ENCODE measurements at regions not wholly inside any gene's neighbourhood (a gene's known extent, or its start where the extent isn't known, plus 50 kb on each side); places are given as distances from the start of the nearest gene placed in this dataset.

DNA sequence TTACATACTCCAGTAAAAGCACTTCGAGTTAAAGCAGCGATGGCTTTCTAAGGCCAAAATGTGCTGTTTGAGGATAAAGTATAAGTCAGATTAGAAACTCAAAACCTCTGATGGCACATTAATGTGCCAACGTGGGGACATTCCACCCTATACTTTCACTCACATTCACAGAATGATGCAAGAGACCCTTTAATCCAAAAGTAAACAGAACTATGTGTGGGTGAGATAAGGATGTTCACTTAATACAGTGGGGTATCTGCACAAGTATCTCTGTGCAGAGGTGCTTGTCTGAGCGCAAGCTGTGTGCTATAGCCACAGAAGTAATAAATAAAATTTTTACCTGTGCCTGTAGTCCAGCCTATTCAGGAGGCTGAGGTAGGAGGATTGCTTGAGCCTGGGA, 100.3 kb upstream of the CHL1 start:
- DNase-seq = no peak
- TF ChIP-seq CTCF (conservative IDR thresholded peaks at IDR 0.05) = no peak
- H3K36me3 Mint-ChIP-seq (ENCODE audit: low read depth) = no peaks in the 10 kb centered on the region
- H3K4me1 Mint-ChIP-seq = no peaks in the 10 kb centered on the region
- no peaks in the 10 kb centered on the region for H3K9me3 Mint-ChIP-seq
- H3K4me3 Mint-ChIP-seq = no peak overlapping the region
- Histone ChIP-seq H3K9ac (ENCODE audit: extremely low read depth, low read length, poor library complexity, severe bottlenecking) (no peak overlapping the region), H3K27ac (ENCODE audit: low read depth, low read length) (no peak overlapping the region), H3K36me3 (ENCODE audit: control insufficient read depth, insufficient read depth, low read length) (no peaks in the 10 kb centered on the region), H3K9me3 (ENCODE audit: control insufficient read depth, low read length) (peaks cover 91% of the 10 kb centered on the region), H3K4me3 (ENCODE audit: low read length) (no peak overlapping the region), H3K27me3 (ENCODE audit: control insufficient read depth, insufficient read depth, low read length, poor library complexity, severe bottlenecking) (no peaks in the 10 kb centered on the region), H3K4me1 (ENCODE audit: control insufficient read depth, insufficient read depth, low read length) (no peaks in the 10 kb centered on the region)
- no peak overlapping the region for H3K27ac Mint-ChIP-seq
- 72% methylated on average over 3 of the region's 4 CpGs; no CpG with 5 or more reads in 1 of the 2 experiments for WGBS, 2 experiments (ENCODE audit: insufficient coverage in 1 of 2, insufficient read length in 1 of 2)
- H3K27me3 Mint-ChIP-seq (ENCODE audit: insufficient read depth) = no peaks in the 10 kb centered on the region

GRCh38 chr3:97417-98258, 98.9 kb upstream of the CHL1 start:
- H3K36me3 Mint-ChIP-seq (ENCODE audit: low read depth) = no peaks in the 10 kb centered on the region
- no peak overlapping the region for H3K27ac Mint-ChIP-seq
- H3K27me3 Mint-ChIP-seq (ENCODE audit: insufficient read depth) = no peaks in the 10 kb centered on the region
- H3K27ac ChIP-seq (ENCODE audit: low read depth, low read length) = peak overlapping the region; percentile 53
- no peak for TF ChIP-seq CTCF (conservative IDR thresholded peaks at IDR 0.05)
- no peak for DNase-seq
- no peaks in the 10 kb centered on the region for H3K36me3 ChIP-seq (ENCODE audit: control insufficient read depth, insufficient read depth, low read length)
- no peak overlapping the region for H3K4me3 ChIP-seq (ENCODE audit: low read length)
- no peak overlapping the region for H3K4me3 Mint-ChIP-seq
- WGBS, 2 experiments (ENCODE audit: insufficient coverage in 1 of 2, insufficient read length in 1 of 2) = 52 to 67% methylated on average over 4 to 8 of the region's 8 CpGs
- no peaks in the 10 kb centered on the region for H3K27me3 ChIP-seq (ENCODE audit: control insufficient read depth, insufficient read depth, low read length, poor library complexity, severe bottlenecking)
- H3K9me3 ChIP-seq (ENCODE audit: control insufficient read depth, low read length) = peaks cover 91% of the 10 kb centered on the region
- H3K9ac ChIP-seq (ENCODE audit: extremely low read depth, low read length, poor library complexity, severe bottlenecking) = no peak overlapping the region
- H3K9me3 Mint-ChIP-seq = no peaks in the 10 kb centered on the region
- no peaks in the 10 kb centered on the region for H3K4me1 Mint-ChIP-seq
- H3K4me1 ChIP-seq (ENCODE audit: control insufficient read depth, insufficient read depth, low read length) = no peaks in the 10 kb centered on the region

GRCh38 chr3:98259-98654, 98.3 kb upstream of the CHL1 start:
- WGBS, 2 experiments (ENCODE audit: insufficient coverage in 1 of 2, insufficient read length in 1 of 2) = 71 to 80% methylated on average over 1 to 5 of the region's 5 CpGs
- Histone ChIP-seq H3K4me3 (ENCODE audit: low read length) (no peak overlapping the region), H3K27me3 (ENCODE audit: control insufficient read depth, insufficient read depth, low read length, poor library complexity, severe bottlenecking) (no peaks in the 10 kb centered on the region), H3K4me1 (ENCODE audit: control insufficient read depth, insufficient read depth, low read length) (no peaks in the 10 kb centered on the region), H3K36me3 (ENCODE audit: control insufficient read depth, insufficient read depth, low read length) (no peaks in the 10 kb centered on the region), H3K9ac (ENCODE audit: extremely low read depth, low read length, poor library complexity, severe bottlenecking) (no peak overlapping the region), H3K9me3 (ENCODE audit: control insufficient read depth, low read length) (peaks cover 88% of the 10 kb centered on the region), H3K27ac (ENCODE audit: low read depth, low read length) (peak overlapping the region; percentile 53)
- Mint-ChIP-seq H3K9me3 (no peaks in the 10 kb centered on the region), H3K27me3 (ENCODE audit: insufficient read depth) (no peaks in the 10 kb centered on the region), H3K4me1 (no peaks in the 10 kb centered on the region), H3K36me3 (ENCODE audit: low read depth) (no peaks in the 10 kb centered on the region), H3K27ac (no peak overlapping the region), H3K4me3 (no peak overlapping the region)
- no peak for TF ChIP-seq CTCF (conservative IDR thresholded peaks at IDR 0.05)
- no peak for DNase-seq

All from endodermal cell (in vitro differentiated cells).